Neutrophil (primary cell): ENCODE measurements at regions not wholly inside any gene's neighbourhood (a gene's known extent, or its start where the extent isn't known, plus 50 kb on each side); places are given as distances from the start of the nearest gene placed in this dataset.
"Not testable (repeated sequence)": the region's sequence is repeated elsewhere in the genome, so short reads cannot be mapped to it uniquely, and the experiment has no call there.

Source experiments
- H3K27ac ChIP-seq: fragments of 200-600 bp; sonication (generic); 2 replicates; pipeline ENCODE4 v1.5.1; 2016; ENCODE audit warnings: mild to moderate bottlenecking, moderate library complexity
- H3K27me3 ChIP-seq: fragments of 200-600 bp; sonication (generic); 2 replicates; pipeline ENCODE4 v1.6.0; 2016; ENCODE audit warnings: mild to moderate bottlenecking
- H3K36me3 ChIP-seq: fragments of 200-600 bp; sonication (generic); 2 replicates; pipeline ENCODE4 v1.5.1; 2017
- H3K4me1 ChIP-seq, 2 experiments: fragments of 200-600 bp in 1 of 2; sonication (generic) in 1 of 2; 1 replicate in 1 of 2; 2 replicates in 1 of 2; pipeline versions ENCODE4 v1.5.1 to v1.6.1; 2013 to 2016; ENCODE audit warnings: low read depth in 1 of 2, low read length in 1 of 2, mild to moderate bottlenecking in 1 of 2, moderate library complexity in 1 of 2; ENCODE audit not compliant: control insufficient read depth in 1 of 2, insufficient read depth in 1 of 2
- H3K4me3 ChIP-seq, 2 experiments: fragments of 200-600 bp in 1 of 2; sonication (generic) in 1 of 2; 1 replicate in 1 of 2; 2 replicates in 1 of 2; pipeline ENCODE4 v1.5.1; 2013 to 2016; ENCODE audit warnings: low read depth in 1 of 2, low read length in 1 of 2, mild to moderate bottlenecking in 1 of 2, moderate library complexity in 1 of 2
- H3K9me3 ChIP-seq: fragments of 200-600 bp; sonication (generic); 2 replicates; pipeline ENCODE4 v1.5.1; 2016
- TF ChIP-seq, protein P1 (sequence below): fragments of 200-600 bp; sonication (generic); IDR thresholded peaks from 2 replicates; pipeline ENCODE4 v1.5.1; 2016; ENCODE audit warnings: antibody characterized with exemption

GRCh38 chr2:12624905-12625598, 91.7 kb upstream of the TRIB2 start:
- no peak overlapping the region for H3K4me3 ChIP-seq

DNA sequence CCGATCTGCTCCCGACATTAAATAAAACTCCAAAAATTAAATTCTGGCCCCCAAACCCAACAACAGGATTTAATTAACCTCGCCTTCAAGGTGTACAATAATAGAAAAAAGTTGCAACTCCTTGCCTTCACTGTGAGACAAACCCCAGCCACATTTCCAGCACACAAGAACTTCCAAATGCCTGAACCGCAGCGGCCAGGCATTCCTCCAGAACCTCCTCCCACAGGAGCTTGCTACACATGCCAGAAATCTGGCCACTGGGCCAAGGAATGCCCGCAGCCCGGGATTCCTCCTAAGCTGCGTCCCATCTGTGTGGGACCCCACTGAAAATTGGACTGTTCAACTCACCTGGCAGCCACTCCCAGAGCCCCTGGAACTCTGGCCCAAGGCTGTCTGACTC, 88.2 kb upstream of the TRIB2 start:
- not testable (repeated sequence) for H3K9me3 ChIP-seq, H3K36me3 ChIP-seq, H3K4me3 ChIP-seq, H3K4me1 ChIP-seq, H3K27me3 ChIP-seq, H3K27ac ChIP-seq

More at GRCh38 chr2:12624905-12625598, 91.7 kb upstream of the TRIB2 start:
- H3K36me3 ChIP-seq = no peaks in the 10 kb centered on the region
- H3K4me1 ChIP-seq = no peaks in the 10 kb centered on the region
- TF ChIP-seq, protein P1, sequence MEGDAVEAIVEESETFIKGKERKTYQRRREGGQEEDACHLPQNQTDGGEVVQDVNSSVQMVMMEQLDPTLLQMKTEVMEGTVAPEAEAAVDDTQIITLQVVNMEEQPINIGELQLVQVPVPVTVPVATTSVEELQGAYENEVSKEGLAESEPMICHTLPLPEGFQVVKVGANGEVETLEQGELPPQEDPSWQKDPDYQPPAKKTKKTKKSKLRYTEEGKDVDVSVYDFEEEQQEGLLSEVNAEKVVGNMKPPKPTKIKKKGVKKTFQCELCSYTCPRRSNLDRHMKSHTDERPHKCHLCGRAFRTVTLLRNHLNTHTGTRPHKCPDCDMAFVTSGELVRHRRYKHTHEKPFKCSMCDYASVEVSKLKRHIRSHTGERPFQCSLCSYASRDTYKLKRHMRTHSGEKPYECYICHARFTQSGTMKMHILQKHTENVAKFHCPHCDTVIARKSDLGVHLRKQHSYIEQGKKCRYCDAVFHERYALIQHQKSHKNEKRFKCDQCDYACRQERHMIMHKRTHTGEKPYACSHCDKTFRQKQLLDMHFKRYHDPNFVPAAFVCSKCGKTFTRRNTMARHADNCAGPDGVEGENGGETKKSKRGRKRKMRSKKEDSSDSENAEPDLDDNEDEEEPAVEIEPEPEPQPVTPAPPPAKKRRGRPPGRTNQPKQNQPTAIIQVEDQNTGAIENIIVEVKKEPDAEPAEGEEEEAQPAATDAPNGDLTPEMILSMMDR = no peak
- H3K27ac ChIP-seq = no peak overlapping the region
- H3K27me3 ChIP-seq = no peaks in the 10 kb centered on the region
- no peaks in the 10 kb centered on the region for H3K9me3 ChIP-seq

- H3K4me3 ChIP-seq = no peak overlapping the region
- H3K27ac ChIP-seq = no peak overlapping the region
- no peaks in the 10 kb centered on the region for H3K27me3 ChIP-seq
- no peaks in the 10 kb centered on the region for H3K4me1 ChIP-seq
- TF ChIP-seq, protein P1 = no peak
- no peaks in the 10 kb centered on the region for H3K36me3 ChIP-seq
- no peaks in the 10 kb centered on the region for H3K9me3 ChIP-seq
Measured at GRCh38 chr2:12636837-12637581, 79.7 kb upstream of the TRIB2 start.

GRCh38 chr2:12637754-12638153, 79.0 kb upstream of the TRIB2 start:
- no peak overlapping the region for H3K4me3 ChIP-seq
- H3K9me3 ChIP-seq = no peaks in the 10 kb centered on the region
- H3K36me3 ChIP-seq = no peaks in the 10 kb centered on the region
- no peaks in the 10 kb centered on the region for H3K4me1 ChIP-seq
- TF ChIP-seq, protein P1 = no peak
- H3K27me3 ChIP-seq = no peaks in the 10 kb centered on the region
- H3K27ac ChIP-seq = no peak overlapping the region

DNA sequence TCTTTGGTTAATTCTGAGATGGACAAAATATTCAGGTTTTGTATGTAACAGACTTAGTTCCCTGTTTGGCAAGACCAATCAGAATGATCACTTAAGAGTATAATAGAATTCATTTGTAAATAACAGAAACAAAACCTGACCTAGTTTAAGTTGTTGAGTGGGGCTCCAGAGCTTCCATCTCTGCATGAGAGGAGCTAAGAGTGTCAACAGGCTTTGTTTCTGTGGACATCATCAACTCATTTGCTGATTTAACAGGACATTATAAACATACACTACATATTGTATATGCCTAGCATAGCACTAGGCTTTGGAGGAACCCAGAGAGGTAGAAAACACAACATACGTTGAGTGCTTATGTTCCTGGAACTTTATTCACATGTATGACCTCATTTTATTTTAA, 75.3 kb upstream of the TRIB2 start:
- no peak overlapping the region for H3K27ac ChIP-seq
- H3K36me3 ChIP-seq = no peaks in the 10 kb centered on the region
- no peak overlapping the region for H3K4me3 ChIP-seq
- H3K9me3 ChIP-seq = no peaks in the 10 kb centered on the region
- H3K27me3 ChIP-seq = no peaks in the 10 kb centered on the region
- TF ChIP-seq, protein P1 = no peak
- H3K4me1 ChIP-seq = no peaks in the 10 kb centered on the region

DNA sequence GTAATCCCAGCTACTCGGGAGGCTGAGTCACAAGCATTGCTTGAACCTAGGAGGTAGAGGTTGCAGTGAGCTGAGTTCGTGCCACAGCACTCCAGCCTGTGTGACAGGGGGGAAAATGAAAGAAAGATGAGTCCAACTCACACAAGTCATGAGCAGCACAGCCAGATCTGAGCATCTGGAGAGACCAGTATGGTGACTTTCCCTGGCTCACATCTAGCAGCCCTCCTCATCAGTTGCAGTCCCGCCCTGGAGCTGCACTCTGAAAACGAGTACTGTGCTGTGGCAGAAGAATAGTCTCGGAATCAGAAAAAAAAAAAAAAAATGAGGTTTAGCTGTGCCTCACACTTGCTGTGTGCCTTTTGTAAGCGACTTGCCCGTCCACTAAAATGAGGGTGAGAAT, 74.4 kb upstream of the TRIB2 start:
- Histone ChIP-seq H3K4me3 (no peak overlapping the region), H3K9me3 (no peaks in the 10 kb centered on the region), H3K36me3 (no peaks in the 10 kb centered on the region), H3K27ac (no peak overlapping the region), H3K27me3 (no peaks in the 10 kb centered on the region), H3K4me1 (no peaks in the 10 kb centered on the region)
- TF ChIP-seq, protein P1 = no peak
